Neural progenitor cell (in vitro differentiated cells): ENCODE measurements at regions not wholly inside any gene's neighbourhood (a gene's known extent, or its start where the extent isn't known, plus 50 kb on each side); places are given as distances from the start of the nearest gene placed in this dataset.

Experiments
- DNase-seq: peaks from one replicate; pipeline ENCODE4 v3.0.0-alpha.2; 2016; ENCODE audit warnings: low spot score
- H2AFZ ChIP-seq: fragments of 200-600 bp; sonication (generic); replicated peaks from 2 replicates; pipeline ENCODE4 v1.6.1; 2016; ENCODE audit warnings: antibody characterized with exemption
- H3F3A ChIP-seq: fragments of 200-600 bp; sonication (generic); 2 replicates; pipeline ENCODE4 v1.6.1; 2016; ENCODE audit warnings: antibody characterized with exemption, low read depth
- H3K27ac ChIP-seq: fragments of 200-600 bp; sonication (generic); 2 replicates; pipeline ENCODE4 v1.5.1; 2016; ENCODE audit warnings: mild to moderate bottlenecking
- H3K27me3 ChIP-seq: fragments of 200-600 bp; sonication (generic); 2 replicates; pipeline ENCODE4 v1.6.1; 2016; ENCODE audit warnings: mild to moderate bottlenecking, moderate library complexity
- H3K36me3 ChIP-seq: fragments of 200-600 bp; sonication (generic); 2 replicates; pipeline ENCODE4 v1.5.1; 2016
- H3K4me1 ChIP-seq: fragments of 200-600 bp; sonication (generic); 2 replicates; pipeline ENCODE4 v1.6.1; 2016; ENCODE audit warnings: mixed run types
- H3K4me2 ChIP-seq: fragments of 200-600 bp; sonication (generic); 2 replicates; pipeline ENCODE4 v1.6.1; 2016
- H3K4me3 ChIP-seq: fragments of 200-600 bp; sonication (generic); 2 replicates; pipeline ENCODE4 v1.5.1; 2016
- H3K79me2 ChIP-seq: fragments of 200-600 bp; sonication (generic); 2 replicates; pipeline ENCODE4 v1.6.1; 2016; ENCODE audit warnings: low read depth
- H3K9ac ChIP-seq: fragments of 200-600 bp; sonication (generic); 2 replicates; pipeline ENCODE4 v1.6.1; 2016
- H3K9me3 ChIP-seq: fragments of 200-600 bp; sonication (generic); 2 replicates; pipeline ENCODE4 v1.5.1; 2016; ENCODE audit warnings: low read depth
- H4K20me1 ChIP-seq: fragments of 200-600 bp; sonication (generic); 2 replicates; pipeline ENCODE4 v1.6.1; 2016; ENCODE audit warnings: low read depth
- H3K27ac Mint-ChIP-seq: 3 replicates; pipeline ENCODE4 v1.8.0; 2021; ENCODE audit warnings: mixed read lengths
- H3K27me3 Mint-ChIP-seq: 2 replicates; pipeline ENCODE4 v1.8.0; 2022; ENCODE audit warnings: low read depth, mild to moderate bottlenecking, inconsistent platforms, moderate library complexity, mixed read lengths; ENCODE audit not compliant: insufficient read depth
- H3K36me3 Mint-ChIP-seq: 3 replicates; pipeline ENCODE4 v1.8.0; 2021; ENCODE audit warnings: mixed read lengths
- H3K4me1 Mint-ChIP-seq: 3 replicates; pipeline ENCODE4 v1.8.0; 2021; ENCODE audit warnings: mixed read lengths
- H3K4me3 Mint-ChIP-seq: 3 replicates; pipeline ENCODE4 v1.8.0; 2021; ENCODE audit warnings: mild to moderate bottlenecking, moderate library complexity, mixed read lengths
- H3K9me3 Mint-ChIP-seq: 3 replicates; pipeline ENCODE4 v1.8.0; 2020; ENCODE audit warnings: mixed read lengths
- EZH2 ChIP-seq: fragments of 200-600 bp; sonication (generic); IDR thresholded peaks from 2 replicates; pipeline ENCODE4 v1.6.1; 2017; ENCODE audit warnings: antibody characterized with exemption, mild to moderate bottlenecking, moderate library complexity
- EZH2phosphoT487 ChIP-seq: fragments of 200-600 bp; sonication (generic); IDR thresholded peaks from 2 replicates; pipeline ENCODE4 v1.6.1; 2017; ENCODE audit warnings: antibody characterized with exemption
- TF ChIP-seq, protein P1 (sequence below): fragments of 200-600 bp; sonication (generic); IDR thresholded peaks from 2 replicates; pipeline ENCODE4 v1.5.1; 2017; ENCODE audit warnings: antibody characterized with exemption, mild to moderate bottlenecking

DNA sequence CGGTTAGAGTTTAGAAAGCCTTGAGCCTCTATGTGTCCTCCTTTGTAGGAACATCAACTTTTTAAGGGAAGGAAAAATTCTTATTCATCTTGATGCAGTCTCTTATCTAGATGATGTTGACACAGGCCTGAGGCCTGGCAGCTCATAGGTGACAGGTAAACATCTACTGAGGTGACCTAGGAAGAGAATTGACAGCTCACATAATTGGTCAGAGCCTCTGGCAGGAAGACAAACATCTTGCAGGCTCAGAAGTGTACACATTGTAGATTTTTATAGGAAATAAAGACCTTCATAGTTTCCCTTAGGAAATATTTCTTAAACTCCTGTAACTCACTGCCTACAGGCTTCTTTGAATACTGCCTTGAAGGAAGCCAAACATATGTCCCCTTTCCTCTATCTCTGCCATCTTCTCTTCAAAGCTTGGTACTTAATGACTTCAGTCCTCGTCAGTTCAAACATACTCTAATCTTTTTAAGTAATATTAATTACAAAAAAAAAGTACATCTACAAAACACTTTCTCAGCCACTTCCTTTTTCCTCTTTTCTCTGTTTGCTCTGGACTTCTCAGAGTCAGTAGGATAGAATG lies 341.3 kb downstream of the TBL1XR1 start:
- Histone ChIP-seq H3K9me3 (no peaks in the 10 kb centered on the region), H3K9ac (no peak overlapping the region), H3K27me3 (no peaks in the 10 kb centered on the region), H3K79me2 (no peaks in the 10 kb centered on the region), H3F3A (no peaks in the 10 kb centered on the region), H2AFZ (no peak overlapping the region), H3K4me2 (no peak overlapping the region), H4K20me1 (no peaks in the 10 kb centered on the region), H3K27ac (no peak overlapping the region), H3K4me3 (no peak overlapping the region), H3K4me1 (no peaks in the 10 kb centered on the region), H3K36me3 (no peaks in the 10 kb centered on the region)
- DNase-seq, result no peak
- TF ChIP-seq EZH2 (no peak), EZH2phosphoT487 (no peak)
- TF ChIP-seq, protein P1, sequence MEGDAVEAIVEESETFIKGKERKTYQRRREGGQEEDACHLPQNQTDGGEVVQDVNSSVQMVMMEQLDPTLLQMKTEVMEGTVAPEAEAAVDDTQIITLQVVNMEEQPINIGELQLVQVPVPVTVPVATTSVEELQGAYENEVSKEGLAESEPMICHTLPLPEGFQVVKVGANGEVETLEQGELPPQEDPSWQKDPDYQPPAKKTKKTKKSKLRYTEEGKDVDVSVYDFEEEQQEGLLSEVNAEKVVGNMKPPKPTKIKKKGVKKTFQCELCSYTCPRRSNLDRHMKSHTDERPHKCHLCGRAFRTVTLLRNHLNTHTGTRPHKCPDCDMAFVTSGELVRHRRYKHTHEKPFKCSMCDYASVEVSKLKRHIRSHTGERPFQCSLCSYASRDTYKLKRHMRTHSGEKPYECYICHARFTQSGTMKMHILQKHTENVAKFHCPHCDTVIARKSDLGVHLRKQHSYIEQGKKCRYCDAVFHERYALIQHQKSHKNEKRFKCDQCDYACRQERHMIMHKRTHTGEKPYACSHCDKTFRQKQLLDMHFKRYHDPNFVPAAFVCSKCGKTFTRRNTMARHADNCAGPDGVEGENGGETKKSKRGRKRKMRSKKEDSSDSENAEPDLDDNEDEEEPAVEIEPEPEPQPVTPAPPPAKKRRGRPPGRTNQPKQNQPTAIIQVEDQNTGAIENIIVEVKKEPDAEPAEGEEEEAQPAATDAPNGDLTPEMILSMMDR, result no peak
- H3K4me3 Mint-ChIP-seq, result no peak overlapping the region
- H3K9me3 Mint-ChIP-seq, result no peaks in the 10 kb centered on the region
- H3K27me3 Mint-ChIP-seq, result no peaks in the 10 kb centered on the region
- H3K27ac Mint-ChIP-seq, result no peak overlapping the region
- H3K36me3 Mint-ChIP-seq, result no peaks in the 10 kb centered on the region
- no peaks in the 10 kb centered on the region for H3K4me1 Mint-ChIP-seq

DNA sequence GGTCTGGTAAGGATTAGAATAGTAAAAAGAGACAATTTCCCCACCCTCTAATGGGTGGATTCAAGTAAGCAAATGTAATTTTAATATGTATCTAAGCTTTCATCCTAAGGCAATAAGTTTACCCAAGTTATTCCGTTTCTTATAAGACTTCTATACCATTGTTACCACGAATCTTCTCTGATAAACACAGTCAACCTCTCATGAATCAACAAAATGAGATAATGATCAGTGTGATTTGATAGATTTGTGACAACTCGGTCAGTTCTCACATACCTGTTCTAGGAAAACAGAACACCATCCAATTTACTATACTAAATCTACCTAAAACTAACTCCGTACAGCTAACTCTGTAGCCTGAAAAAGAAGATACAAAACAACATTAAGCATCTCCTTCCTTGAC lies 342.1 kb downstream of the TBL1XR1 start:
- Histone ChIP-seq H3K27me3 (no peaks in the 10 kb centered on the region), H3F3A (no peaks in the 10 kb centered on the region), H3K4me2 (no peak overlapping the region), H3K36me3 (no peaks in the 10 kb centered on the region), H3K9ac (no peak overlapping the region), H3K4me1 (no peaks in the 10 kb centered on the region), H3K9me3 (no peaks in the 10 kb centered on the region), H3K27ac (no peak overlapping the region), H2AFZ (no peak overlapping the region), H3K79me2 (no peaks in the 10 kb centered on the region), H4K20me1 (no peaks in the 10 kb centered on the region), H3K4me3 (no peak overlapping the region)
- Mint-ChIP-seq H3K9me3 (no peaks in the 10 kb centered on the region), H3K27me3 (no peaks in the 10 kb centered on the region), H3K4me3 (no peak overlapping the region), H3K4me1 (no peaks in the 10 kb centered on the region), H3K36me3 (no peaks in the 10 kb centered on the region), H3K27ac (no peak overlapping the region)
- TF ChIP-seq EZH2, result no peak
- TF ChIP-seq, protein P1, result no peak
- no peak for TF ChIP-seq EZH2phosphoT487
- DNase-seq, result no peak

DNA sequence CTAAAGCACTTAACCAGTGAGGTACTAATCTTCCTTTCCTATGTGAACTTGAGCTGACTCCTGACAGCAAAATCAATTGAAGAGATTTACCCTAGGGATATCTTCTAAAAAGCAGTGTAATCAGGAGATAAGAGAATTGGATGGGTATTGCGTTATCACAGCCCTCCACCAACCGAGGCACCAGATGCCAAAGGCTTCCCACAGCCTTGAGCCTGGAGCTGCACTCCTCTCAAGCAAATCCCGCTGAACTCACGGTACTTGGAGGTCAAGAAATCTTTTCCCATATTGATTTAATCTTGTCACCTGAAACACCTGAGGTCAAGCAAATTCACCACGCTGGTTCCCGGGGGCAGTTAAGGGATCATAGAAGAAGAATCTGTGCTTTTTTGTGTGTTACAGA lies 346.8 kb downstream of the TBL1XR1 start:
- TF ChIP-seq EZH2phosphoT487 (no peak), EZH2 (no peak)
- TF ChIP-seq, protein P1, result no peak
- Histone ChIP-seq H4K20me1 (no peaks in the 10 kb centered on the region), H3K9ac (no peak overlapping the region), H3K4me1 (no peaks in the 10 kb centered on the region), H3K4me3 (no peak overlapping the region), H3K27me3 (no peaks in the 10 kb centered on the region), H3K27ac (no peak overlapping the region), H3K36me3 (no peaks in the 10 kb centered on the region), H3K4me2 (no peak overlapping the region), H2AFZ (no peak overlapping the region), H3F3A (no peaks in the 10 kb centered on the region), H3K79me2 (no peaks in the 10 kb centered on the region), H3K9me3 (no peaks in the 10 kb centered on the region)
- no peaks in the 10 kb centered on the region for H3K4me1 Mint-ChIP-seq
- H3K27ac Mint-ChIP-seq, result no peak overlapping the region
- no peaks in the 10 kb centered on the region for H3K36me3 Mint-ChIP-seq
- H3K9me3 Mint-ChIP-seq, result no peaks in the 10 kb centered on the region
- H3K4me3 Mint-ChIP-seq, result no peak overlapping the region
- DNase-seq, result no peak
- H3K27me3 Mint-ChIP-seq, result no peaks in the 10 kb centered on the region
